ENCODE measurements at regions not wholly inside any gene's neighbourhood (a gene's known extent, or its start where the extent isn't known, plus 50 kb on each side); places are given as distances from the start of the nearest gene placed in this dataset.
A peak's percentile ranks its signal among the peaks of the same experiment; 100 is the strongest.

DNA sequence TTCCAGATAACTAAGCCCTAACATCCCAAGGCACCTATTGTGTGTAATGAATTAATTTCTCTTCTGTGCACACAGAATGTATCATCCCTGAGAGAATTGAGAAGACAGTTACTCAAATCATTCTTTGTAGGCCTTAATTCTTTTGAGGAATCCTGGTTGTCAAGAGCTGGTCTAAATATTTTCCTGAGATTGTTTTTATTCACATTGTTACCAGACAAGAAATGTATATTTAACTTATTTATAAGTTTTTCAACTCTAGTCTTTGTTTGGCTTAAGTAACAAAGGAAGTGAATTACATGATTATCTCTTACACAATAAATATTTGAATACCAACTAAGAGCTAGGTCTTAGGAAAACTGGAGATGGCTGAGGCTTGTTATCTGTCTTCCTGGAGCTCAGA, 169.4 kb downstream of the DACT1 start:
- no peak overlapping the region for H3K27ac ChIP-seq
- TF ChIP-seq, protein P1, sequence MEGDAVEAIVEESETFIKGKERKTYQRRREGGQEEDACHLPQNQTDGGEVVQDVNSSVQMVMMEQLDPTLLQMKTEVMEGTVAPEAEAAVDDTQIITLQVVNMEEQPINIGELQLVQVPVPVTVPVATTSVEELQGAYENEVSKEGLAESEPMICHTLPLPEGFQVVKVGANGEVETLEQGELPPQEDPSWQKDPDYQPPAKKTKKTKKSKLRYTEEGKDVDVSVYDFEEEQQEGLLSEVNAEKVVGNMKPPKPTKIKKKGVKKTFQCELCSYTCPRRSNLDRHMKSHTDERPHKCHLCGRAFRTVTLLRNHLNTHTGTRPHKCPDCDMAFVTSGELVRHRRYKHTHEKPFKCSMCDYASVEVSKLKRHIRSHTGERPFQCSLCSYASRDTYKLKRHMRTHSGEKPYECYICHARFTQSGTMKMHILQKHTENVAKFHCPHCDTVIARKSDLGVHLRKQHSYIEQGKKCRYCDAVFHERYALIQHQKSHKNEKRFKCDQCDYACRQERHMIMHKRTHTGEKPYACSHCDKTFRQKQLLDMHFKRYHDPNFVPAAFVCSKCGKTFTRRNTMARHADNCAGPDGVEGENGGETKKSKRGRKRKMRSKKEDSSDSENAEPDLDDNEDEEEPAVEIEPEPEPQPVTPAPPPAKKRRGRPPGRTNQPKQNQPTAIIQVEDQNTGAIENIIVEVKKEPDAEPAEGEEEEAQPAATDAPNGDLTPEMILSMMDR (conservative IDR thresholded peaks at IDR 0.05): no peak

DNA sequence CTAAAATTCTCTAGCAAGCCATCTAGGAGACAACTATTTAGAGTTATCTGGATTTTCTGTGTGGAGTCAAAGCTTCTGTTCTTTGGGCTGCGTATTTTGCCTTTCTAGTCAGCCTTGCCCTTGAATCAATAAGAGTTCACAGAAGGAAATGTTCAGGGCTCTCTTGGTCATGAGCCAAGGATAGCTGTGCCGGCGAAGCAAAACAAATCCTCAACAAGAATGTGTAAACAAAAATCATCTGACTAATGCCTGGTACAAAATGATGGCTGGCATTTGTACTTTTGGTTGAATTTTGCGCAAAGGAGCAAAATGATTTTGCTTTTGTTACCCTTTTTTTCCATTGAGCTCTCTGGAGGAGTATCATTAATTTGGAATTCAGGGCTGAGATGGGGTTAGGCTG, 171.1 kb downstream of the DACT1 start:
- TF ChIP-seq, protein P1 (conservative IDR thresholded peaks at IDR 0.05): no peak
- peak overlapping the region; percentile 19; the same call in 1 of the 2 replicates for H3K27ac ChIP-seq

DNA sequence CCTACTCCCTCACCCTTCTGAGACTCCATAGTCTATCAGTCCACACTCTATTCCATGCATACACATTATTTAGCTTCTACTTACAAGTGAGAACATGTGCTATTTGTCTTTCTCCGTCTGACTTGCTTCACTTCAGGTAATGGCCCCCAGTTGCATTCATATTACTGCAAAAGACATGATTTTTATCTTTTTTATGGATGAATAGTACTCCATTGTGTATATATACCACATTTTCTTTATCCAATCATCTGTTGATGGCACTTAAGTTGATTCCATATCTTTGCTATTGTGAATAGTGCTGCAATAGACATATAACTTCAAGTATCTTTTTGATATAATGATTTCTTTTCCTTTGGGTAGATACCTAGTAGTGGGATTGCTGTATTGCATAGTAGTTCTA, 171.8 kb downstream of the DACT1 start:
- no peak overlapping the region for H3K27ac ChIP-seq
- TF ChIP-seq, protein P1 (conservative IDR thresholded peaks at IDR 0.05): no peak

DNA sequence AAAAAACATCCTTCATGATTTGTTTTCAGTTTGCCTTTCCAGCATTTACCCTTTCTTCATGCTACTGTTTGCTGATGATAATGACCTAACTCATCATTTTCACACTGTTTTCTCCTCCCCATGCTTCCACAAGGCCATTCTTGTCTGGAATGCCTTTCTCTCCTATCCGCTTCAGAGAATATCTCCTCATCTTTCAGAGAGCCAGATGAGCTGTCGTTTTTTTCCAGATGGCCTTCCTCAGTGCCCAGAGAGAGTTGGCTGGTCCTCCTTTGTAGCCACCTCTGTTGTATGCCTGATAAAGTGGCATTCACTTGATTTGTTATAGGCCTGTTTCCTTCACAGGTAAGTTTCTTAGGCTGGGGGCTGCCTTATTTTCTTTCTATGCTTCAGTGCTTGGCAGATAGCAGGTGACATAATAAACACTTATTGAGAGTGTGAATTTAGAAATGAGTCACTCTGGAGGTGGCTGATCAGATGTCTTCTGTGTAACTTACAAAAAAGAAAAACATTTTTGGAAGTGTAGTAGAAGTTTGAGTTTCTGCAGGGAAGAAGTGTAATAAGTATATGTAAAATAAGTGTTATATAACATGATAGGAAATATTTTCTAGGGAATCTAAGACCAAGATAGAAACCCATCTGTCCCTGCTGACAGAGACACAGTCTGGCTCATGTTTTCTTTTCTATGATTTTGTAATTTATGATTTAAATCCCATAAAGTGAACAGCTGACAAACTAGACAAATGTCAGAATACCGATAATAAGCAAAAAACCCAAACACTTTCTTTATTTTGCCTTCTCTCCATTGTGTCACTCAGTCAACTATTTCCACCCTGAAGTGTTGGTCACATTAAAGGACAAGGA, 174.5 kb downstream of the DACT1 start:
- H3K27ac ChIP-seq: no peak overlapping the region
- TF ChIP-seq, protein P1 (conservative IDR thresholded peaks at IDR 0.05): no peak

DNA sequence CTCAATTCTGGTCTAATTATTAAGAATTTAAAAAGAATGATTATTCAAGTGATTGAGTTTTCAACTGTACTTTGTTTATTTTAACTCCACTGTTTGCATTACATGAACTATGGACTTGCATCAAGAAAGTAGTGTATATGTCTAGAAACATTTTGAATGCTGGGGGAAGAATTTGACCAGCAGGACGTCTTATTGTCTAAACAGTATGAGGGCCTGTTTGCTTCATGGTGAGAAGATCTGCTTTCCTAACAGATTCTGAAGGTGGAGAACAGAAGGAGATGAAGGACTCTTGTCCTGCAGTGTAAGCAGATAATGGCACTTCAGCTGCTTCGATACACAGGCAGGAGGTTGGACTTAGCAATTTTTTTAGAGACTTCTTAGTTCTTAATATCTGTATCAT, 176.0 kb downstream of the DACT1 start:
- H3K27ac ChIP-seq: no peak overlapping the region
- TF ChIP-seq, protein P1 (conservative IDR thresholded peaks at IDR 0.05): no peak

DNA sequence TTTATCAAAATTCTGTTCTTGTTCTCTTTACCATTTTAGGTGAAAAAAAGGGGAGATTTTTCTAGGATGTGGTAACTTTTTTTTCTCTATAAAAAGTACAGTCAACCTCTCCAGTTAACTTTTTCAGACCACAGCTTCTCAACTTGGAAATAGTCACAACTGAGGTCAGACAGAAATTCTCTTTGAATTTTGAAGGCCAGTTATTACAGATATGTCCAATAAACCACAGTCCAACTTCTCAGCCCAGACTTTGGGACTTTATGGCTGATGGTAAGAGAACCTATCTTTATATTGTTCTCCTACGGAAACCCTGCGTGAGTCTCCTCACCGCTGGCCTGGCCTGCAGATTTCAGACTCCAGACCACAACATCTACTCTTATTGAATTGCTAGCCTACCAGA, 176.7 kb downstream of the DACT1 start:
- H3K27ac ChIP-seq: no peak overlapping the region
- TF ChIP-seq, protein P1 (conservative IDR thresholded peaks at IDR 0.05): no peak

DNA sequence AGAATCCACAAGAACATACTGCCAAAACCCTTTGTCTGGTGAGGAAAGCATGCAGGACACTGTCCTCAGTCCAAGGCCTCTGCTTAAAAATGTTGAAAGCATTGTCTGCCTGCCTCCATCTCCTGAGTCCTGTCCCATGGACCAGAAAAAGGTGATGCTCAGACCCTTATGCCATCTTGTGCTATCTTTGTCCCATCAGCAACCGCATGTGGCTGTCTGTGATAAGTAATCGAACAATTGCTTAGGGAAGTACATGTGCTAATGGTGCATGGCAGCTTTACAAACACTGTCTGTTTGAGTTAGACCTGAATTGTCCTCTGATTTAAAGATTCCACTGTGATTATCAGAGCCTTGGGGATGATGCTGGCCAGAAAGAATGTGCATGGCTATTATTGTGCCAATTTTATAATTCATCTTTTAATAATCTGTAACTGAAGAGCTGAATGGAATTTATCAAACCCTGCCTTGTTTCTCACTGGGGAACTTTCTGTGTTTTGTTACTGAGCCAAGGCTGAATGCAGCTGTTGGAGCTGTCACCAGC, 177.5 kb downstream of the DACT1 start:
- TF ChIP-seq, protein P1 (conservative IDR thresholded peaks at IDR 0.05): no peak
- no peak overlapping the region for H3K27ac ChIP-seq

Data from VCaP (cell line).